Stimulated activated CD4-positive, alpha-beta T cell treated with anti-CD3 and anti-CD28 coated beads, Interleukin-4, amount 100 ng/mL, for 24 hours (primary cell): ENCODE measurements at regions not wholly inside any gene's neighbourhood (a gene's known extent, or its start where the extent isn't known, plus 50 kb on each side); places are given as distances from the start of the nearest gene placed in this dataset.
"Not testable (repeated sequence)": the region's sequence is repeated elsewhere in the genome, so short reads cannot be mapped to it uniquely, and the experiment has no call there.

Source experiments
- DNase-seq: peaks from one replicate; pipeline ENCODE4 v3.0.0-alpha.2; 2020

DNA sequence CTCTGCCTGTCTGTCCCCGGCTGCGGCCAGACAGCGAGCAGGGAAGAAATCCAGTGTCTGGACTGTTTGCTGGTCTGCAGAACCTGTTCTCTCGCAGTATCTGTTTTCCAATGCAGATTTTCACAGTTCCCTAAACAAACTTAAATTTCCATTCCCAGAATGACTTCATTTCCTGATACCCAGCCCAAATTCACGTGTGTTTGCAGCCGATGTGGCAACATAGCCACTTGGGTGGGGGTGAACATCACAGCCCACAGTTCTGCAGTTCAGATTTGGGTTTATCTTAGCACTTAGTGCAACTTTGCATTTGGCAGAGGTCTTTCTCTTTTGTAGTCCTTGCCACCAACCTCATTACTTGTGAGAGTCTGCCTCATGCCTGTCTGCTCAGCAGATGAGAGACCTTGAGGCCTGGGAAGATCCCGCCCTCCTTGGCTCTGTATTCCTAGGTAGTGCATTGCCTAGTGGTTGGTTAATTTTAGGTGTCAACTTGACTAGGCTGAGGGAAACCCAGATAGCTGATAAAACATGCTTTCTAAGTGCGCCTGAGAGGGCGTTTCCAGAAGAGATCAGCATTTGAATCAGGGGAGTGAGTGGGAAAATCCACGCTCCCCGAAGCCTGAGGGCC lies 122.8 kb upstream of the FAM20C start:
- not testable (repeated sequence) for DNase-seq

DNA sequence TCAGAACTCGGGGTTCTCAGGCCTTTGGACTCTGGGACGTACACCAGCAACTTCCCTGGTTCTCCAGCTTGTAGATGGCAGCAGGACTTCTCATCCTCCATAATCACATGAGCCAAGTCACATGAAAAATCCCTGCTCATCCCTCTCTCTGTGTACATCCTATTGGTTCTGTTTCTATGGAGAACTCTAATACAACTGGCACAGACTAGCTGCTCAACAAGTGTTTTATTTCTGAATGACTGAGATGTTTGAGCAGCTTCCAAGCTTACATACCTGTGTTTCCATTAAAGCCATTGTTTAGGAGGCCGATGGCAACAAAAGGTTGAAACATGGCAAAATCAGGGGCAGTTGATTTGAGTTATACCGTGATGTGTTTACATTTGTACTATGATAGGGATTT lies 122.2 kb upstream of the FAM20C start:
- not testable (repeated sequence) for DNase-seq

DNA sequence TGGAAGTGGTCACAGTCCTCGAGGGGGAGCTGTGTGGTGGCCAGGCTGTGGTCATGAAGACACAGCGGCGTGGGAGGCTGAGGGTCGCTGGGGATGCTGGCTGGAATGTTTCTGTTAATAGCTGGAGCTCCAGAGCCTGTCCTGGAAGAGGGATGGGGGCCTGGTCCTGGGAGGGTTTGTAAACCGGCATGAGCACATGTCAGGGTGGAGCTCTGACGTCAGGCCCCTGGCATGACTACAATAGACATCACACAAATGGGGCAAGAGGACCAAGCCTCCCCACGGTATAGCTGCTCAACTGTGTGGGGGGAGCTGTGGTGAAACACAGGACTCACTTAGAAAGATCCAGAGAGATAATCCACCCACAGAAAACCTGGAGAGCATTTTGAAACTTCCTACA lies 121.4 kb upstream of the FAM20C start:
- not testable (repeated sequence) for DNase-seq

DNA sequence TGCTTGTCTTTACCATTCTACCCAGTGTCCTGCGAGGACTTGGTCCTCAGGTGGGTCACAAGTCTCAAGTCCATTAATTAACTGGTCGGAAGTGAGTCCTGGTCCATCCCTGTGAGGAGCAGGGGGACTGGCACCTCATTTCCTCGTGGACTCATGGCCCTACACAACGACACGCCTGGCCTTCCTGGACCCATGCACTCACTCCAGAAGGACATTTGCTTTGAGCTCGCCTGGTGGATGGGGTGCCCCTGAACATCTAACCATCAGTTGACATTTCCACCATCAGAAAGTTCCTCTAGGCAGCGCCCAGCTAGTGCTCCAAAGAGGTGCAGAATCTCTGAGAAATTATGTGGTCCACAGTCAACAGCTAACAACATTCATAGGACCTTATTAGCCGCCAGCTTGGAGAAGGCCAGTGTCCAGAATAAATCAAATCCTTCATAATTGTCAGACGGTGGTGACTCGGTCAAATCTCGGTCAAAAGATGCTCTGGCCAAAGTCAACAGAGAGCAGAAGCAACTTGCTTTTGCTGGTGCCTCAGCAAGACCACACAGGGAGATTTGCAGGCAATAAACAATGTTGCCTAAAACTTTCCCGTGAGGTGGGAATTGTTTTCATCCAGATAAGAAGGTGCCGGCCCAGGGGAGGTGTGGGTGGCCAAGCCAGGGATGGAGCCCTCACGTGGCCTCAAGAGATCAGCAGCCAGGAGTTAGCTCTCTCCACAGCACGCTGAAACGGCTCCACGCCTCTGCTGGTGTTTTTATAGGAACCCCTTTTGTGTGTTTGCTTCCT lies 119.9 kb upstream of the FAM20C start:
- not testable (repeated sequence) for DNase-seq

DNA sequence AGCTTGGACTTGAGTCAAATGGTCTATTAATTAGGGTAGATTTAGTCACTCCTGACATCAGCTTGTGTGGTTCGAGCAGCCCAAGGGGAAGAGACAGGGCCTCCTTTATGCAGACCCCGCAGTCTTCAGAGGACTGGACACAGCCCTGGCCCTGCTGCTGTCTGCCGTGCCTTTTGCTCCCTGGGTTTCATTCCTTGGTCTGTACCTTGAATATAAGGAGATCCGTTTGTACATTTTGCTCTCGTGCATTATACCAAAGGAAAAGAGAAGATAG lies 119.4 kb upstream of the FAM20C start:
- DNase-seq = not testable (repeated sequence)

DNA sequence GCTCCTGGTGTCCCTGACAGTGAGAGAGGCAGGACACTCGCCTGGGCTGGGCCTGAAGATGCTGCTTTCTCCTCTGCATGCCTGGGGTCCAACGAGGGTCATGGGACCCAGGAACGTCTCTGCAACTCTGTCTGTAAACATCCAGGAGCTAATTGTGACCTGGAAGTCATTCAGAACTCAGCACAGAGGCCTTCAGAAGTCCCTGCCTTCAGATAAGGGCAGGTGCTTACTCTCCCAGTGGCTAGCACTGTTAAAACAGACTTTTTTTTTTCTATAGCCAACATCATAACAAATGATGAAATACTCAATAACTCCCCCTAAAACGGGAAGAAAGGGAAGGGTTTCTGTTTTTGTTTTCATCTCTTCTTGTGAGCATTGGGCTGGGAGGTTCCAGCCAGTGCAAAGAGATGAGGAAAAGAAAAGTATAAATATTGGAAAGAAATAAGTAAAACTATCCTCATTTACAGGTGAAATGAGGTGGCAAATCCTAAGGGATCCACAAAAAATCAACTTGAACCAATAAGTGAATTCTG lies 118.3 kb upstream of the FAM20C start:
- DNase-seq = not testable (repeated sequence)

DNA sequence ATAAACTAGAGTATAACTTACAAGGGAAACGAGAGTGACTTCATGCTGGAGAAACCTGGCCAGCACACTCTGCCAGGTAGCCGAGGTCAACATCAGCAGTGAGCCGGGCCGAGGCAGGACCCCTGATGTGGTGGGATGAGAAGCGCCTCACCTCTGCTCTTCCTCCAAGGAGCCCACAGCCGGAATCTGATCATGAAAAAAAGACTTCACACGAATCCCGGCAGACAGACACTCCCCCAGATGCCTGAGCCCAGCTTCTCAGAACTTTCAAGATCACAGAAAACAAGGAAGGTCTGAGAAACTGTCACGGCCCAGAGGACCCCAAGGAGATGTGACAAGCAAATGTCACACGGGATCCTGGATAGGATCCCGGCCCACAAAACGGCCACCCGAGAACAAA lies 116.9 kb upstream of the FAM20C start:
- DNase-seq = not testable (repeated sequence)

DNA sequence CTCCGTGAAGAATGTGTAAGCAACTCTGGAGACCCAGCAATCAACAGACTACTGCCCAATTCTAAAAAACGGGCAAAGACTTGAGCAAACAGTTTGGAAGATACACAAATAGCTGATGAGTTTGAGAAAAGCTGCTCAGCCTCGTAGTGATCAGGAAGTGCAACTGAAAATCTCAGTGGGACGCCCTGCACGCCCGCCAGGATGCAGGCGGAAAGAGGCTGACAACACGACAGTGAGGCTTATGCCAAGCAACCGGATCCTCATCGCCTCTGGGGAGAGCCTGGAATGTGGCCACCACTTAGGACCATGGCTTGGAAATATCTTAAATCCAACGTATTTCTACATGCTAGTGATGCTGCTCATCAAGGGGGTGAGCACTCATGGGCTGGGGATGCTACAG lies 116.2 kb upstream of the FAM20C start:
- DNase-seq = not testable (repeated sequence)

DNA sequence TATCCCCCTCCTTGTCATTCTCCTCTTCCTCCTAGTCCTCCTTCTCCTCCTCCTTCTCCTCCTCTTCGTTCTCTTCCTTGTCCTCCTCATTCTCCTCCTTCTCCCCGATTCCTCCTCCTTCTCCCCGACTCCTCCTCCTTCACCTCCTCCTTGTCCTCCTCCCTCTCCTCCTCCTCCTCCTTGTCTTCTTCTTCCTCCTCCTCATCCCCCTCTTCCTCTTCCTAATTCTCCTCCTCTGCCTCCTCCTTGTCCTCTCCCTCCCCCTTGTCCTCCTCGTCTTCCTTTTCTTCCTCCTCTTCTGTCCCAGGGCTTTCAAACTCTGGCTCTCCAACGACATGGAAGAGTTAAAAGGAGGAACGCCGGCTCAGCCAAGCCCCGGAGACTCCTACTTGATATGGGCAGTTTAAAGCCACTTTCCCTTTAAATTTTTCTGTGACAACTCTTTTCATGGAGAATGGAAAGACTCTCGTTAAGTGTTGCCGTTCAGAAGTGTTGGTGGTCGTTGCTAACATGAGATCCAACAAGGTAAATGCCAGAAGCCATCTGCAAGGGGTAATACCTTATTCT lies 115.5 kb upstream of the FAM20C start:
- DNase-seq = not testable (repeated sequence)

DNA sequence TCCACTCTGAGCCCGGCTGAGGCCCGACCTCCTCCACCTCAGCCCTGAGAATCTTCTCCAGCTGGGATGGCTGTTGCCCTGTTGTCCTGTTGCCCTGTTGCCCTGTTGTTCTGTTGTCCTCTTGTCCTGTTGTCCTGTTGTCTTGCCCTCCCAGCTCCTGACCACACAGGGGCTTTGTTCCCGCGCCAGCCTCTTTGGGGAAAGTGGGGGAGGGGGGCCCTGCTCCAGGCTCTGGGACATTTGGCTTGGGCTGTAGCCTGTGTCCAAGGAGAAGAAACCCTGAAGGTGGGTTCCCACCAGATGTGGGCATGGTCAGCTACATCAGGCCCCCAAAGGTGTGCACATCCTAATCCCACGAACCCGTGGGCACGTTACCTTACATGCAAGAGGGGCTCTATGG lies 113.5 kb upstream of the FAM20C start:
- DNase-seq = not testable (repeated sequence)

DNA sequence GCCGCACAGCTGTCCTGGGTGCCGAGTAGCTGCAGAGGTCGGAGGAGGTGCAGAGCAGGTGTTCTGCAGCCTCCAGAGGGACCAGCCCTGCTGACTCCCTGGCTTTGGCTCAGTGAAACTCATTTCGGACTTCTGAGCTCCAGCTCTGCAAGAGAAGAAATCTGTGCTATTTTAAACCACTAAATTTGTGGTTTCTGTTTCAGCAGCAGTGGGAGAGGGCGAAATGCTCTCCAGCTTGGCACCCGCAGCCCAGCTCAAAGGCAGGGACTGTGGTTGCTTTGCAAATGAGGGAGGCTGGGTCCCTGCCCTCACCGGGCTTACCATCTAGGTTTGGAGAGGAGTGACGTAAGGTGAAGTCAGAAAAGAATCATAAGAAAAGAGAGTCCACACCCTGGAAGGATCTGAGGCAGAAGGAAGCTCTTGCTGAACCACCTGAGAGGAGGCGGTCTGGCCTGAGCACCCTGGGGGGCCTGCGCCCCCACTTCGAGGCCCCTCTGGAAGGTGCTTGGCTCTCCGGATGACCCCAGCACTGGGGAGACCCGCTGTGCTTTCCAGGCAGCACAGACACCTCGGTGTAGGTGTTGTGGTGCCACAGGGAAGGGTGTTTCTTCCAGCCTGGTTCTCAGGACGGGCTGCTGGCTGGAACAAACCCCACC lies 112.8 kb upstream of the FAM20C start:
- DNase-seq = not testable (repeated sequence)

DNA sequence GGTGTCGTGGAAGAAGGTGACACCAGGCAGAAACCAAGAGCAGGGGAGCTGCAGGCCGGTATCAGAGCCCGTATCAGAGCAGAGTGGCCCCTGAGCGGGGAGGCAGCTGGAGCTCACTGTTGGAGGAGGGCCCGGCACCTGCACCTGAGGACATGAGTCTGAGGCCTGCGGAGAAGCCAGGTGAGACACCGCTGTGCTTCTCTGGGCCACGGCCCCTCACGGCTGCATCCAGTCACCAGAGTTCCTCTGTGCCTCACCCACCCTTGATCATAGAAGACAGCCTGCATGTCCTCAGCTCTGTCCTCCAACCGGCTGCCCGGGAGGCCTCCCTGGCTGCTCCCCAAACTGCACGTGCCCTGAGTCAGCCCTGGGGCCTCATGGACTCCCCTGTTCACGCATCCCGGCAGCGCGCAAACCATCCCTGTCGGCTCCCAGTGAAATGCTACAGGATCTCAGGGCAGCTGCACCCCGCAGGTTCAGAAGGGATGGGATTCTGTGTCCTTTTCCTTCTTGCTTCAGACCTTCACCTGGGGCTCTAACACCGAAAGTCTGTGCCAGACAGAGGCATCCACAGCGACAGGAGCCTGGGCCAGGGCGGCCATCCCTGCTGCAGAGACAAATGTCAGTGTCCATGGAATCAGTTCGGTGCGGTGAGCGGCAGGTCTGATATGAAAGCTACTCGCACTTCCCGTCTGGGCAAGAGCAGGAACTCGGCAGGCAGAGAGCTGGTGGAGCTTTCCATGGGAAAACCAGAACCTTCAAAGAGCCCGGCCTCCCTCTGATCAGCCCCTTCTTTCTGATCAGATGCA lies 111.9 kb upstream of the FAM20C start:
- DNase-seq = no peak

DNA sequence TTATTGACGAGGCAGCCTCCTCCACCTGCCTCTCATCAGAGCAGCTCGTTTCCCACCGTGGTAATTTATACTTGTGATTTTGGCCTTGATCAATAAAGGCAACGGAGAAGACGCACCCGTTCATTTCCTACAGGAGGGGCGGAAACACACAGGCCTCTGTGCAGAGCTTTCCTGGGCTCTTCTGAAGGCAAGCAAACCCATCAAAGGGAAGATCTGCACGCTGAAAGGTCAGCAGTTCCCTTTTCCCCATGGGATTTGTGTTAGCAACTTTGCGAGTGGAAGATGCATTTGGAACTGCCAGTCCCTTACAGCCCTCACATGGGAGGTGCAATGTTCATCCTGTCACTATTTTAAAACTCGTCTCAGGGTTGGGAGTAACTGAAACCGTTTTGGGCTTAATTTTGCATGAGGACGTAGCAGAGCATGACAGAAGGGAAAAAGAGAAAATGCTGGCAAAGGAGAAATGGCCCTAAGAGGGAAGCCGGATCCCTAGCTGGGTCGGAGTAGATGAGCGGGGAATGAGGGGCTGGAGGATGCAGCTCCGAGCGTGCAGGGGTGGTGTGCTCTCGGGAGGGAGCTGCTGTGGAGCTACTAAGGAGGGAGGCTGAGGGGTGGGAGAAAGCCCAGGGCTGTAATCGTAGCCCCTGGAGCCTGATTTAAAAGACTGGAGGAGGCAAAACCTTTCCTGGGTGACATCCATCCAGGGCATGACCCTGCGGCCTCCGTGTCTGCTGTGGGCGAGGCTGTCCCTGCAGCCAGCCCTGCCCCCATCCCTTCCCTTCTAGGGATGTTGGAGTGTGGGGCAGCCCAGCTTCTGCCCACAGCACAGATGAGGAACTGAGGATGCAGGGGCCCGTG lies 111.1 kb upstream of the FAM20C start:
- no peak for DNase-seq

DNA sequence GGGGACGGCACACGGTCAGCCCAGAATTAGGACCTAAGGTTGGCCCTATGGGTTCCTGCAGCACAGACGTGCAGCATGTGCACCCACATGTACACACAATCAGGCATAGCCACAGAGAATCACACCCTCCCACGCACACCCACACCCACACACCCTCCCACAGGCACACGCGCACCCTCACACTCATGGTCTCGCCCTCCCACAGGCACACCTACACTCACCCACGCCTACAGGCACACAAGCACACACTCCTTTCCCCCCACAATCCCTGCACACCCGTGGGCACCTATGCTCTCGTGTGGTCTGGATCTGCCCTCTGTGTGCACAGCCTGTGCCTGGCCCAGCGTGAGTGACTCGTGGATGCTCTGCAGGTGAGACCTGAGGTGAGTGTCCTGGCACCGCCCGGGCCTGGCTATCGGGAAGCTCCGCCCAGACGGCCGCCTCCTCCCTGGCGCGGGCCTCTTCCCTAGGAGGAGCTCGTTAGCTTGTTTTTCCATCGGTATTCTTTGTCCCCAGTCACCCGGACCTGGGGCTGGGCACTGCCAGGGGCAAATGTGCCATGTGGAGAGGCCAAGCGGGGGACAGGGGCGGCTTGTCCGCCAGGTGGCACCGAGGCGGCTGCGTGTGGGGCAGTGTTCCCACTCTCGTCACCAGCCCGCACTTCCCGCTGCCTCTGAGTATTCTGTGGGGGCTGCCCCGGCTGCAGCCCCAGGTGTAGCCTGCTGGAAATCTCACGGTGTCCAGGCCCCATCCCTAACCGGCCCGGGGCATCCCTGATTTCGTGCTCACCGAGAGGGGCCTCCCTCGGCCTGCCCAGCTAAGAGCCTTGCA lies 110.2 kb upstream of the FAM20C start:
- no peak for DNase-seq

DNA sequence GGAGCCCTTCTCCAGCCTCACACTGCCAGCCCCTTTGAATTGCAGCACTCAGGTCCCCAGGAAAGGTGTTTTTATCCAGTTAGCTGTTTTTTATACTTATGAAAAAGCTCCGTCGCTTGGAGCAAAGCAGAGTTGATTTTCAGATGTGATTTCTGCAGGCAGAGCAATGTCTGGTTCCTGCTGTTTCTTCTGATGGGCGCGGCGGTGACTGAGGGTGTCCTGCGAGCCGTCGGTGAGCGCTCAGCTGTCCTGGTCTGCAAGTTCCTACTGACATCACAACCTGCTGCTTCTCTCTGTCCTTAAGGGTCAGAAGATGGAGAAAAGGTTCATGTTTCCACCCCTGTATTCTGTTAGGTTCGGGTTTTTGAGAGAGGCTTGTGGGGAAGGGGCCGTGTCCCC lies 109.6 kb upstream of the FAM20C start:
- no peak for DNase-seq

DNA sequence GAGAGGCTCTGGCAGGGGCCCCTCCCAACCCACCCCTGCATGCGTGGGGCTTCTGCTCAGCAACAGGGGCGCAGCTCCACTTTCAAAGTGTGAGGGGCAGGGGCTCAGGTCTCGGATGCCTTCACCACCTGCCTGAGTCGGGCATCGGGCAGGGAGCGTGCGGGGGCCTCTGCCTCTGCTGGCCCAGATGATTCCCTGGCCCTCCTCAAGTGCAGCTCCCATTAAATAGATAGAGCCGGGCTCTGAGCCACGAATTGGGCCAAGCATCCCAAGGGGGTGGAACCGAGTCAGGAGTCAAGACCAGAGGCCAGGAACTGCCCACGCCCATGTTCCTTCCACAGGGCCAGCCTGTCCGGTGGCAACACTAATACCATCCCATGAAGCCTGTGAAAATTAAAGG lies 108.9 kb upstream of the FAM20C start:
- DNase-seq = no peak

DNA sequence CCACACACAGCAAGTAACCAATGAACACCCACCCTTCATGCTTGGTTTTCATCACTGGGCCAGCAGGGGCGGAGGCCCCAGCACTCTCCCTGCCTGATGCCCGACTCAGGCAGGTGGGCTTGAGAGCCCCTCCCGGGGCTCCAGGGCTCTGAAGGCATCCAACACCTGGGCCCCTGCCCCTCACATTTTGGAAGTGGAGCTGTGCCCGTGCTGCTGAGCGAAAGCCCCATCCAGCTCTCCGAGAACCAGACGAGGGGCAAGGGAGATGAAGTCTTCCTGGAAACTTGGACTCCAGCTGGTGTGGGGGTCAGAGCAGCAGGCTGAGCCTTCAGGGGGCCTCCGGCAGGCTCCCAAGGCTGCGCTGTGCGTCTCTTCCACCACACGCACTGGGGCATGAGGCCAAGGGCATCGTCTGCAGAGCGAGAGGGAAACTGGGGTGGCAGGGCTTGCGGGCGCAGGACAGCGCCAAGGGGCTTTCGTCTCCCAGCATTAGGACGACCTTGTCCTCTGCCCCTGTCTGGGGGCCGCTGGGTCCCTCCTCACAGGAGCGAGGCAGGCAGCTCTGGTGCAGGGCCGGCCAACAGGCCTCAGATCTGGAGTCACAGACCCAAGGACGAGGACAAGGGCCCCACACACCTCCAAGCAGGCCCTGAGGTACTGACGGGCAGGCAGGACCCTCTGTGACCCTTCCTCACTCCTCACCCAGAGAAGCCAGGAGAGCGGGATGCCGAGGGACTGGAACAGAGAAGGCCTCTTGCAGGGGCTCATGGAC lies 108.3 kb upstream of the FAM20C start:
- no peak for DNase-seq

DNA sequence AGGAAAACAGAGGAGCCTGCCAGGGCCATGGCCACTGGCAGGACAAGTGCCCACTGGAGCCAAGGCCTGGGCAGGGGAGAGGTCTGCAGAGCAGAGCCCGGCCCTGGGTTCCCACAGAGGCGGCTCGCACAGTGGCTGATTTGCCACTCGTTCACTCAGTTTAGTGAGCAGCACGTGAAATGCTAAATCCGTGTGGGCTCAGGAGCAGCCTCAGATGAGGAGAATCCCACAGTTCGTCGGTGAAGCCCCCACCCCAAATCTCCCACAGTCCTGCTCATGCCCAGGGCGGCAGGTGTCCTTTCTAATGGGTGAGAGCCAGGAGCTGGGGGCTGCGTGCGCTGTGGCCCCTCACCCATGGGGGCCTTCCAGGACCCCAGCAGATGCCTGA lies 107.7 kb upstream of the FAM20C start:
- DNase-seq = no peak

DNA sequence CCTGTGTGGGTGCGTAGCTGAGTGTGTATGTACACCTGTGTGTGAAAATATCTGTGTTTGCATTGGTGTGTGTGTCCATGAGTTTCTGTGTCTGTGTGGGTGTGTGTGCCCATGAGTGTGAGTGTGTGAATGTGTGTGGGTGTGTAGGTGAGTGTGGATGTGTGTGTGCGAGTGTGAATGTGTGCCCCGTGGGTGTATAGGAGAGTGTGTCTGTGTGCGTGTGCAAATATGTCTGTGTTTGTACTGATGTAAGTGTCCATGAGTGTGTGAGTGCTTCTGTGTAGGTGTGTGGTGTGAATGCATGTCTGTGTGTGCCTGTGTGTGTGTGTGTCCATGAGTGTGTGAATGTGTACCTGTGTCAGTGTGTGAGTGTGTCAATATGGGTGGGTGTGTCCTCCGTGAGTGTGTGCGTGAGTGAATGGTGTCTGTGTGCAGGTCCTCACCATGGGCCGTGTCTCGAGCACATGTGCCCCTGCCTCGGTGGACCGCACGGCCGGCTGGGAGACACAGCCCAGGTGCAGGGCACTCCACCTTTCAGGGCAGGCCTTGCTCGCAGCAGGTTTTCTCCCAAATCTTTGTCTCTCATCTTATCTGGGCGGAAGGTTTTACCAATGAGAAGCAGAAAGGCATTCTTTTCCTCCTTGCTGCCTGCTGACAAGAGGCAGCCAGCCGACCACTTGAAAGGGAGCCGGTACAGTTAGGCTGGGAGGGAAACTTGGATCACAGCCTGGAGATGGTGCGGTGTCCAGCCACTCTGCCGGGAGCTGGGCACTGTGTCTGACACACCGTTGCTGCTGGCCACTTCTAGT lies 107.1 kb upstream of the FAM20C start:
- no peak for DNase-seq
